ENCODE measurements at regions not wholly inside any gene's neighbourhood (a gene's known extent, or its start where the extent isn't known, plus 50 kb on each side); places are given as distances from the start of the nearest gene placed in this dataset.
"Not testable (repeated sequence)": the region's sequence is repeated elsewhere in the genome, so short reads cannot be mapped to it uniquely, and the experiment has no call there.

DNA sequence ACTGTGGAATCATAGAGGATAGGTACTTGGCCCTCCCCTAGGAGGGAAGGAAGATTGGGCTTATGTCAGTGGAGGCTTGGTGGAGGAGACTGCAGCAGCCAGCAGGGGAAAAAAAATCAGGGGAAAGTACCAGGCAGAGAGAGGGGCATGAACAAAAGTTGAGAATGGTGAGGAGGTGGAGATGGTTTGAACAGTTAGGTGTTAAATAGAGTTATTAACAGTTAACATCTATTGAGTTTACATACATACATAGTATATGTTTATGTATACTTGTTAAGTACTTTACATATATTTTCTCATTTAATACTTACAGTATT lies 136.5 kb upstream of the HNRNPU start:
- TF ChIP-seq, protein P1, sequence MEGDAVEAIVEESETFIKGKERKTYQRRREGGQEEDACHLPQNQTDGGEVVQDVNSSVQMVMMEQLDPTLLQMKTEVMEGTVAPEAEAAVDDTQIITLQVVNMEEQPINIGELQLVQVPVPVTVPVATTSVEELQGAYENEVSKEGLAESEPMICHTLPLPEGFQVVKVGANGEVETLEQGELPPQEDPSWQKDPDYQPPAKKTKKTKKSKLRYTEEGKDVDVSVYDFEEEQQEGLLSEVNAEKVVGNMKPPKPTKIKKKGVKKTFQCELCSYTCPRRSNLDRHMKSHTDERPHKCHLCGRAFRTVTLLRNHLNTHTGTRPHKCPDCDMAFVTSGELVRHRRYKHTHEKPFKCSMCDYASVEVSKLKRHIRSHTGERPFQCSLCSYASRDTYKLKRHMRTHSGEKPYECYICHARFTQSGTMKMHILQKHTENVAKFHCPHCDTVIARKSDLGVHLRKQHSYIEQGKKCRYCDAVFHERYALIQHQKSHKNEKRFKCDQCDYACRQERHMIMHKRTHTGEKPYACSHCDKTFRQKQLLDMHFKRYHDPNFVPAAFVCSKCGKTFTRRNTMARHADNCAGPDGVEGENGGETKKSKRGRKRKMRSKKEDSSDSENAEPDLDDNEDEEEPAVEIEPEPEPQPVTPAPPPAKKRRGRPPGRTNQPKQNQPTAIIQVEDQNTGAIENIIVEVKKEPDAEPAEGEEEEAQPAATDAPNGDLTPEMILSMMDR (IDR thresholded peaks at IDR 0.05) = no peak
- Histone ChIP-seq H3K36me3 (no peaks in the 10 kb centered on the region), H3K9me3 (no peaks in the 10 kb centered on the region), H3K4me1 (ENCODE audit: control insufficient read depth in 1 of 2, low read depth in 2 of 2) (no peaks in the 10 kb centered on the region), H3K27me3 (replicated peaks; ENCODE audit: insufficient read depth) (no peaks in the 10 kb centered on the region), H3K27ac (no peak overlapping the region), H3K4me3 (no peak overlapping the region)
- no peak for DNase-seq (ENCODE audit: low spot score)
- ATAC-seq (ENCODE audit: insufficient number of reproducible peaks, low FRiP score, low read depth) = no peak

DNA sequence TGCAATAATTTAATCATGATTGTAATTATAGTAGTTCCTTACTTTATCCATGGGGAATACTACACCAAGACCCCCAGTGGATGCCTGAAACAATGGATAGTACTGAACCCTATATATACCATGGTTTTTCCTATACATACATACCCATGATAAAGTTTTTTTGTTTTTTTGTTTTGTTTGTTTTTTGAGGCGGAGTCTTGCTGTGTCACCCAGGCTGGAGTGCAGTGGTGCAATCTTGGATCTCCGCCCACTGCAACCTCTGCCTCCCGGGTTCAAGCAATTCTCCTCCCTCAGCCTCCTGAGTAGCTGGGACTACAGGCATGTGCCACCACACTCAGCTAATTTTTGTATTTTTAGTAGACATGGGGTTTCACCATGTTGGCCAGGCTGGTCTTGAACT lies 135.3 kb upstream of the HNRNPU start:
- not testable (repeated sequence) for DNase-seq (ENCODE audit: low spot score); H3K4me1 ChIP-seq (ENCODE audit: control insufficient read depth in 1 of 2, low read depth in 2 of 2); H3K36me3 ChIP-seq; H3K4me3 ChIP-seq; ATAC-seq (ENCODE audit: insufficient number of reproducible peaks, low FRiP score, low read depth); H3K9me3 ChIP-seq; H3K27ac ChIP-seq; H3K27me3 ChIP-seq (replicated peaks; ENCODE audit: insufficient read depth)

DNA sequence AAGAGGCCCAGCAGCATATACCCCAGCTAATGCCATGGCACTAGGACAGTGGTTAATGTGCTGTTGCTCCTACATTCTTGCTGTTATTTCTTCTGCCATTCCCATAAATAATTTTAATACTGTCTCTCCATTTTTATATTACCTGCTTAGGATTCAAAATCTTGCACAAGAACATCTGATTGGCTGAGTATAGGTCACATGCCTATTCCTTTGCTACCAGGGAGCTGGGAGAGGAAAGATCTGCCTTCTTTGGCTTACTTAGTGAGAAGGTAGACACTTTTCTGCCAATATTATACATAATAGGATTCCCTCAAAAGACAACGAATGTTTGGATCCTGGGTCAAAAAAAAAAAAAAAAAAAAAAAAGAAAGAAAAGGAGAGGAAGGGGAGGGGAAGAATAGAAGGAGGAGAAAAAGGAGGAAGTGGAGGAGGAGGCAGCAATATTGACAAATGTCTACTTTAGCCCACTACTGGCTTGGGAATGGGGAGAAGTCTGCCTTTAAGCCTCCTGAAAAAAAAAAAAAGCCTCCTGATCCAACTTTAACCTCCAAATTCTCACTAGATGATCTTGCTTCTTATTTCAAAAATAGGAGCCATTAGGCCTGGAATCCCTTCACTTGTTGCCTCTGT lies 134.5 kb upstream of the HNRNPU start:
- Histone ChIP-seq H3K9me3 (no peaks in the 10 kb centered on the region), H3K4me1 (ENCODE audit: control insufficient read depth in 1 of 2, low read depth in 2 of 2) (no peaks in the 10 kb centered on the region), H3K27ac (no peak overlapping the region), H3K36me3 (no peaks in the 10 kb centered on the region), H3K4me3 (no peak overlapping the region), H3K27me3 (replicated peaks; ENCODE audit: insufficient read depth) (no peaks in the 10 kb centered on the region)
- TF ChIP-seq, protein P1 (IDR thresholded peaks at IDR 0.05) = no peak
- DNase-seq (ENCODE audit: low spot score) (no peak), ATAC-seq (ENCODE audit: insufficient number of reproducible peaks, low FRiP score, low read depth) (no peak)

DNA sequence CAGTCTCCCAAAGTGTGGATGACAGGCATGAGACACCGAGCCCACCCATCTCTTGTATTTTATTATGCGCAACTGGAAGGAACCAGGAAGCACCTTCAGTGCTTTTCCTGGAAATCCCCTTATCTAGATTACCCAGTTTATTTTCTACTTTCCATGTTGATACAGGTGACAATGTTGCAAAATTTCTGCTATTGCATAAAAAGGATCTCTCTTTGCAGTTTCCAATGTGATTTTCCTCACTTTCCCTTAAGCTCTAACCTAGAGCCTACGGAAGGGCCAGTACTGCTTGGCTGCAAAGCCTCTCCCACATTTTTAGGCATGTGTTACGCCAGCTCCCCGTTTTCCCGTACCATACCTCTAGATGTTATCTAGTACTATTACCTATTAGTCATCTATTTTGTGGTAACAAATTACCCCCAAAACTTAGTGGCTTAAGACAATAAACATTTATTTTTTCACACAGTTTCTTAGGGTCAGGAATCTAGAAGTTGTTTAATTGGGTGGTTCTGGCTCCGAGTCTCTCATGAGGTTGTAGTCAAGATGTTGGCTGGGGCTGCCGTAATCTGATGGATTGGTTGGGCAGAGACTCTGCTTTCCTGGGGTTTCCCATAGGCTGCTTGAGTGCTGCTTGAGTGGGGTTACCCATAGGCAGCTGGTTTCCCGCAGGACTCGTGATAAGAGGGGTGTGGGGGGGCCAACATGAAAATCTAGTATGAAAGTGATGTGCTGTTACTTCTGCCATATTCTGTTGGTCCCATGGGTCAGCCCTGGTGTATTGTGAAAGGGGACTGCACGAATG lies 131.5 kb upstream of the HNRNPU start:
- no peak for DNase-seq (ENCODE audit: low spot score)
- TF ChIP-seq, protein P1 (IDR thresholded peaks at IDR 0.05) = no peak
- H3K36me3 ChIP-seq = no peaks in the 10 kb centered on the region
- no peak overlapping the region for H3K4me3 ChIP-seq
- ATAC-seq (ENCODE audit: insufficient number of reproducible peaks, low FRiP score, low read depth) = no peak
- no peak overlapping the region for H3K27ac ChIP-seq
- no peaks in the 10 kb centered on the region for H3K4me1 ChIP-seq (ENCODE audit: control insufficient read depth in 1 of 2, low read depth in 2 of 2)
- no peaks in the 10 kb centered on the region for H3K9me3 ChIP-seq
- no peaks in the 10 kb centered on the region for H3K27me3 ChIP-seq (replicated peaks; ENCODE audit: insufficient read depth)

DNA sequence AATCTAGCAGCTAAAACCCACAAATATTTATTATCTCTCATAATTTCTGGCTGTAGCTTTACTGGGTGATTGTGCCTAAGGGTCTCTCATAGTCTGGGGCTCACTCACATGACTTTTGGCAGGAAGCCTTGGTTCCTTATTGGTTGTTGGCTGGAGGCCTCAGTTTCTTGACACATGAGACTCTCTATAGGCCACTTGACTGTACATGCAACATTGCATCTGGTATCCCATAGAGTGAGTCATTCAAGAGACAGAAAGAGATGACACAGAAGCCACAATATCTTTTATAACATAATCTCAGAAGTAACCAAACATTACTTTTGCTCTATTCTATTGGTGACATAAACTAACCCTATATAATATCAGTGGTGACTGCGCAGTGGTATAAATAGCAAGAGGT lies 128.5 kb upstream of the HNRNPU start:
- TF ChIP-seq, protein P1 (IDR thresholded peaks at IDR 0.05) = no peak
- no peaks in the 10 kb centered on the region for H3K27me3 ChIP-seq (replicated peaks; ENCODE audit: insufficient read depth)
- H3K4me1 ChIP-seq (ENCODE audit: control insufficient read depth in 1 of 2, low read depth in 2 of 2) = no peaks in the 10 kb centered on the region
- DNase-seq (ENCODE audit: low spot score) (no peak), ATAC-seq (ENCODE audit: insufficient number of reproducible peaks, low FRiP score, low read depth) (no peak)
- H3K27ac ChIP-seq = no peak overlapping the region
- no peak overlapping the region for H3K4me3 ChIP-seq
- H3K9me3 ChIP-seq = no peaks in the 10 kb centered on the region
- no peaks in the 10 kb centered on the region for H3K36me3 ChIP-seq

Data from thoracic aorta (tissue), 2 donors.